GM18858 (cell line): ENCODE measurements at regions not wholly inside any gene's neighbourhood (a gene's known extent, or its start where the extent isn't known, plus 50 kb on each side); places are given as distances from the start of the nearest gene placed in this dataset.
A peak's percentile ranks its signal among the peaks of the same experiment; 100 is the strongest.
"Not testable (repeated sequence)": the region's sequence is repeated elsewhere in the genome, so short reads cannot be mapped to it uniquely, and the experiment has no call there.

Experiments used
- ATAC-seq: cut with Tn5 transposase; IDR thresholded peaks from one replicate; pipeline ENCODE4 v1.9.1; 2021; ENCODE audit not compliant: unreplicated experiment

DNA sequence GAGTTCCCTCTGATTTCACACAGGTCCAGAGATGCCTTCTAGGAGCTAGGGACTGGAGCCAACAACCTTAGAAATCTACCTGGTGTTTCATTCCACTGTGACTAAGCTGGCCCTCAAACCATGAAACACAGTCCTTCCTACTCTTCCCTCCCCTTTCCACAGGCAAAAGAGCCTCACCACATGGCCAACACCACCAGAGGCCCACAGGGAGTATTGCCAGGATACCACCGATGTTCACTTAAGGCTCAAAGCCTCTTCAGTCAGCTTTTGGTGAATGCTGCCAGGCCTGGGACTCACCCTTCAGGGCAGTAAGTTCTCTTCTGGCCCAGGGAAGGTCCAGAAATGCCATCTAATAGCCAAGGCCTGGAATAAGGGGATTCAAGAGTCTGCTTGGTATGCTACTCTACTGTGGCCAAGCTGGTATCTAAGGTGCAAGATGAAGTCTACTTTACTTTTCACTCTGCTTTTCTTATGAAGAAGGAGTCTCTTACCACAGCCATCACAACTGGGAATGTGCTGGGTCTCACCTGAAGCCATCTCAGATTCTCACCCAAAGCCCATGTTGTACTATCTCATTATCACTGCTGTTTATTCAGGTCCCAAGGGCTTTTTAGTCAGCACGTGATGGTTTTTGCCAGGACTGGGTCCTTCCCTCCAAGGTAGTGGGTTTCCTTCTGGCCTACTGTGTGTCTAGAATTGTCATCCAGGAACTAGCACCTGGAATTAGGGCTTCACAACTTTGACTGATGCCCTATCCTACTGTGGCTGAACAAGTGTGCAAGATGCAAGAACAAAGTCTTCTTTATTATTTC, 1018.4 kb downstream of the TAF11L14 start:
- ATAC-seq: no peak

DNA sequence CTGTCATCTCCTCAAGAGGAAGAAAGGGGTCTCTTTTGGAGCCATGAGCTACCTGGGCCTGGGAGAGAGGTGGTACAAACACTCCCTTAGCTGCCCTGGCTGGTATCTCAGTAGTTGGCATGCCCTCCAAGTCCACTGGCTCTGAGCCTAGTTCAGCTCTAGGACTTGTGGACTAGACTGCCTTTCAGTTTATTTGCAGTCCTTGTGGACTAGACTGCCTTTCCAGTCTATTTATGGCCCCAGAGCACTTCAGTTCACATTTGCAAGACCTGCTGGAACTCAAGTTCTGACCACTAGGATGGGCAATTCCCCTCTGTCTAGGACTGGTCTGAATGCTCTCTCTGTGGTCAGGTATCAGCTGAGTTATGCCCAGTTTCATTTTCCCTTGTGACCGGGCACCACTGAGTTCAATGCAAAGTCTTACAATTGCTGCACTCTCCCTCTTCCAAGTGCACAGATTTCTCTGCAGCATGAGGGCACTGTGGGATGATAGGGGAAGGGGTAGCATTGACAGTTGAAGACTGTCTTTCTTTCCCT, 1019.0 kb downstream of the TAF11L14 start:
- peak; percentile 78 for ATAC-seq

DNA sequence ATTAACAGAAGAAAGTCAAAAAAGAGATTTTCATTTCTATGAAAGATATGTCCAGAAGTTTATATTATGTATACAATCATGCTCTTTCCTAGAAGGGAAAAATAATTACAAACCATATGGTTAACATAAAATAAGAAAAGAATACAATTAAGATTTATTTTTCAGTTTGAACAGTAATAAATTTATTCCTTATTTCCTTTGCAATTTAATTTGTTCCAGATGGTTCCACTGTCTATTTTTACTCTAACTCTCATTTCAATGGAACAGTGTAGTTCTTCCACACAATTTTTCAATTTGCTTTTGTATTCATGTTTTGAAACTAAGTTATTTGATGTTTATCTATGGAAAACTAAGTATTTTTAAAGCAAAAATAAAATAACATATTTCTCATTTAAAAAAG, 1026.3 kb downstream of the TAF11L14 start:
- ATAC-seq: no peak

DNA sequence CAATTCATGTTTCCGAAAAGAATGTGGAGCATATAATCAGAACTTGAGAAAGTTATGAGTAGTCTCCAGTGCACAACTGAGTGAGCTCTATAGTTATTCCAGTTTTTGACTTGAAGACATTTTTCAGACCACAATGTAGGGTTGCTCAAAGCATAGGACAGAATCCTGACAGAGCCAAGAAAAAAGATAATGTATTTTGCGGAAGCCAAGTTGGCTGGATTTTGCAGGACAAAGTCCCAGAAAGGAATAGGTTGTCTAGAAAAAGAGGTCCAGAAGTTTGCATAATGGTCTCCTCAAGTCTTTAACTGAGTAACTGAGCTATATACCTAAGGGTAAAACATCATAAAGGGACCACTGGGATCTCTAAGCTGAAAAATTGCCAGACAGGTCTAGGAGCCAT, 1028.0 kb downstream of the TAF11L14 start:
- no peak for ATAC-seq

DNA sequence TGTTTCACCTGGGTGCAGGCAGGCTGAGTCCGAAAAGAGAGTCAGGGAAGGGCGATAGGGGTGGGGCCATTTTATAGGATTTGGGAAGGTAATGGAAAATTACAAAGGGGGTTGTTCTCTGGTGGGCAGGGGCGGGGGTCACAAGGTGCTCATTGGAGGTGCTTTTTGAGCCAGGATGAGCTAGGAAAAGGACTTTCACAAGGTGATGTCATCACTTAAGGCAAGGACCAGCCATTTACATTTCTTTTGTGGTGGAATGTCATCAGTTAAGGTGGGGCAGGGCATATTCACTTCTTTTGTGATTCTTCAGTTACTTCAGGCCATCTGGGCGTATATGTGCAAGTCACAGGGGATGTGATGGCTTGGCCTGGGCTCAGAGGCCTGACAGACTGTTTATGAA, 1040.0 kb downstream of the TAF11L14 start:
- not testable (repeated sequence) for ATAC-seq

DNA sequence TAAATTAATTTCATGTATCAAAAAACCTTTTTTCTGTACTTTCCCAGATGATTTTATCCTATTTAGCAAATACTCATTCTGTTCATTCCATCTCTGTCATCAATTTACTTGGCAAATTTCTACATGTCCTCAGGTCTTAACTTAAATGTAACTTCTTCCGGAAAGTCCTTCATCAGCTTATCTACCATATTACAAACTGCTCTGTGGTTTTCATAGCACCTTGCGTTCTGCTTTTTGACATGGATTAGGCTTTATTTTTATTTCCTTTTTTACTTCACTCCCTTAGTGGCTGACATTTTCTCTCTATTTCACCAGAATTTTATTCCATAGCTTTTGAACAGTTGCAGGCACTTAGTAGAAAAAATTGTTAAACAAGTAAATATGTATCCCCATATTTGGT, 1040.8 kb downstream of the TAF11L14 start:
- no peak for ATAC-seq

DNA sequence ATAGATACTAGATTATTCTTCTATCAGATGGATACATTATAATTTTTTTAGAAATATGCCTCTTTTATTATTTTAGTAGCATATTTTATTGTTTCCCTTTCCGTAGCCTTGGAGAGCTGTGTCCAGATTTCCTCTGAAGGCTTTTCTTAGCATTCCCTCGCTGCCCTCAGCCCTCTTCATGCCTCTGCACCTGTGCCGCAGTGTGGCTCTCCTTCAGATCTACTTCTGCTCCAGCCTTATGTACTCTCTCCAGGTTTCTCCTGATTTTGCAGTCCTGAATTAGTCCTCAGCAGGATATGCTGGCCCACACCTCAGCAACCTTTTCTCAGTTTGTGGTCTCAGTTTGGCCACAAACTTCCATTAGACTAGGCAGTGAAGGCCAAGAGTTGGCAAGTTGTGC, 1052.0 kb downstream of the TAF11L14 start:
- no peak for ATAC-seq

DNA sequence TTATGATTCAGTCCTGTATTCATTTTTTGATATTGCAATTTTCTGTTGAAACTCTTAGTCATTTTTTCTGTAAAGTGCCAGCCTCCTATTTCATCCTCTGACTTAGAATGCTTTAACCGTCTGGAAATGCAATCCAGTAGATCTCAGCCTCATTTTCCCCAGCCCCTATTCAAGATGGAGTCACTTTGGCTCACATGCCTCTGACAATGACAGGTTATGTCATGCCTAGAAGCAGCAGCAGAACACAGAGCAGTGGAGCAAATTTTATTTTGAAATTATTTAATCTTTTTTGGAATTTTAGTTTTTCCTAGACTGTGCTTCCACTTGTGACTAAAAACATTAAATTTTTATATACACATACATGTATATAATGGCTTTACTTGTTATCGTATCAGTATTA, 1053.2 kb downstream of the TAF11L14 start:
- no peak for ATAC-seq

DNA sequence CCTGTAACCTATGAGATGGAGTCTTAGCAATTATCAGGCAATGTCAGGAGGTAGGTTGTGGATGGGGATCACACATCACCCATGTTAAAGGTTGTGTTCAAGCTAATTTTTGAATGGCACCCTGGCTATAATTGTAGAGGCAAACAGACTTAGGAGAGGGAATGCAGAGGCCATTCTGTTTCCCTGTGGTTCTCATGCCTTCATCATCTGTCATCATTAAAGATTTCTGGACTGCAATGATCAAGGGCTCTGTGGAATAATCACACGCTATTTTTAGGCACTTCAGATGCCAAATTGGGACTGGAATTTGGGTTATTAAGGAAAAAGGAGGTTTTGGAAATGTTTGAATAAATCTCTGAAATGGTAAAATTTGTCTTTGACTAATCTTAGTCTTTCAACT, 1065.4 kb downstream of the TAF11L14 start:
- no peak for ATAC-seq

DNA sequence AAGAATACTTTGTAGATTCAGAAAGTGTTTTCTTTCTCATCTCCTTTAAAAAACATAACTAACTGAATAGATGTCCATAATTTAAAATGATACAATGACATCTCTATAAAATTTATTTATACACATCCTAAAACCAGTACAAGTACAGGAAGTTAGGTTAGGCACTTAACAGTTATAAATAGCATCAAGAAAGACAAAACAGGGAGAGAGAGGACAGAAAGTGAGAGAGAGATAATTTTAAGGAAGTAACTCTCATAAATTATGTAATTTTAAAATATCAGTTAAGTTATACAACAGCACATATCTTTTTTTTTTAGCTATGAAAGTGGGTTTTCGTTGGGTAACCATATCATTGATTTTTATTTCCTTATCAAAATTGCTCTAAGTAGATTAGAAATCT, 1068.6 kb downstream of the TAF11L14 start:
- ATAC-seq: no peak

DNA sequence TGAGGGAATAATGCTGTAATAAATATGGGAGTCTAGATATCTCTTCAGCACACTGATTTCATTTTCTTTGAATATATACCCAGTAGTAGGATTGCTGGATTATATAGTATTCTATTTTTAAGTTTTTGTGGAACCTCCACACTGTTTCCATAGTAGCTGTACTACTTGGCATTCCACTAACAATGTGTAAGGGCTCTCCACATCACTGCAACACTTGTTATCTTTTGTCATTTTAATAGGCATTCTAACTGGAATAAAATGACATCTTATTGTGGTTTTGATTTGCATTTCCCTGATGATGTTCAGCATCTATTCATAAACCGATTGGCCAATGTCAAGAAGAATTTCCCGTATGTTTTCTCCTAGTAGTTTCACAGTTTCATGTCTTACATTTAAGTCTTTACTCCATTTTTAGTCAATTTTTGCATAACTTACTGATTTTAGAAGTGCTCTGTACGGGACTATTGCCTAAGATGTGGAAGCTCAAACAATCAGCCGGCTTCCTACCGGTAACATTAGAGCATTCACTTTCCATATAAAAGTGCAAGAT, 1078.8 kb downstream of the TAF11L14 start:
- ATAC-seq: no peak

DNA sequence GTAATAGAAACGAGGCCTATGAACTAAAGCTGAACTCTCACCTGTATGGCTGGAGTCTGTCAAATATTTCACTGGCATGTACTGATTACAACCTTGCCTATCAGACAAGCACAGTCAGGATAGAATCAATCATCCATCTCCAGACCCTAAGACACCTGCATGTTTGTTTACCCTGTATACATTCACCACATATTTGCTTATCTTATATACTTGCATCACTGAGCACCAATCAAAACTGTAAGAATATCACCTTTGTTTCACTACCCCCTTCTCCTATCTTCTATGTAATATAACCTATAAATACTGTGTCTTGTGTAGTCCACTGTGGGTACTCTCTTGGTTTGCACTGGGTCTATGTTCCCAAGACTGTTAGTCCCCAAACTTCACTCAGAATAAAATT, 1085.7 kb downstream of the TAF11L14 start:
- no peak for ATAC-seq

DNA sequence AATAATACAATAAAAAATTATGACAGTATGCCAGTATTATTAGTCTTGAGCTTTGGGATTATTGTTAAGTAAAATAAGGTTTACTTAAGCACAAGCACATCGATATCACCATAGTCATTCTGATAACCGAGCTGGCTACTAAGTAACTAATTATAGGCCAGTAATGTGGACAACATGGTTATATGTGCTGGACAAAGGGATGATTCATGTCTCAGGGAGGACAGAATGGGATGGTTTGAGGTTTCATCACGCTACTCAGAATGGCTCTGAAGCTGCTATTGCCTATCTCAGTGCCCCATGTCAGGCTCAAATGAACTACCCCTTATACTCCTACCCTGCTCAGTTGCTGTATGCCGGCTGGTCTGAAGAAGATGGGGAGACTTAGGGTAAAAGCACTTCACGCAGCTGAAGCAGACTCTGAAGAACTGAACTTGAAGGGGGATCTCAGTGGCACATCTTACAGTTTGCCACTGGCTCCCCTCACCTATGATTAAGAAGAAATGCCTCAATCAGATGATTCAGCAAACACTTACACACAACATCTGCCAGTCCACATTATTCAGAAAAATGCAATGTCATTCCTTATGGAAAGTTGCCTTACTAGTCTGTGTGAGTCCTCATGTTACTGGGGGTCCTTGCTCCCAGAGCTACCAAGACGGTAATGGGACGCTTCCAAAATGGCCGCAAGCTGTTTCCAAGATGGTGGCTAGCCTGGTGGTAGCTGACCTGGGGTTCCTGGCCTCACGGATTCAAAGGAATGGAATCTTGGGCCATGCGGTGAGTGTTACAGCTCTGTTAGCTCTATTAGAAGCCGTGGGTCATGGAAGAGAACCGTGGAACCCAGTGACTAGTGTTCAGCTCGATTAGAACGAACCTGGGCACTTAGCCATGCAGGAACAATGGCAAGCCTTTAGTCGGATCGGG, 1098.6 kb downstream of the TAF11L14 start:
- ATAC-seq: no peak

DNA sequence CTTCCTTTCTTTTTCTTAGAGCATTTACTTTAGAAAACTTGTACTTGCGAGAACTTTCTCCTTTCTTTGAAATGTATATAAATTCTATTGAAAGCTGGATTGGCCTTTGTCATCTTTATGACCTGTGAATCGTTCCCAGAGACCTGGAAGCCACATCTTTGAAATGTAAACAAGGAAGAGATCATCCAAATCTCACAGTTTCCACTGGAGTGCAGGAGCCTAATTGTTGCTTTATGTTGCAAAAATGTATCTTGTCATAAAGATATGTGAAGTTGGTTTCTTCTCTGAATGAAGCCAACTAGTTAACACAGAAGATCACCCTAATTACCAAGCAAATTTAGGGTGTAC, 1101.8 kb downstream of the TAF11L14 start:
- ATAC-seq: no peak

DNA sequence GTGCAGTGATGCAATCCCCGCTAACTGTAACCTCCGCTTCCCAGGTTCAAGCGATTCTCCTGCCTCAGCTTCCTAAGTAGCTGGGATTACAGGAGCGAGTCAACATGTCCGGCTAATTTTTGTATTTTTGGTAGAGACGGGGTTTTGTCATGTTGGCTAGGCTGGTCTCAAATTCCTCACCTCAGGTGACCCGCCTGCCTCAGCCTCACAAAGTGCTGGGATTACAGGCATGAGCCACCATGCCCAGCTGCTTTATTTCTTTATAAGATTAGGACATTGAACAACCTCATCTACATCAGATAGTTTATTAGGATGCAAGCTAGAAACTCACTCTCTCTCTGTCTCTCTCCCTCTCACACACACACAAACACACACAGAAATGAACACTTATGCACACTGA, 1102.5 kb downstream of the TAF11L14 start:
- ATAC-seq: not testable (repeated sequence)

DNA sequence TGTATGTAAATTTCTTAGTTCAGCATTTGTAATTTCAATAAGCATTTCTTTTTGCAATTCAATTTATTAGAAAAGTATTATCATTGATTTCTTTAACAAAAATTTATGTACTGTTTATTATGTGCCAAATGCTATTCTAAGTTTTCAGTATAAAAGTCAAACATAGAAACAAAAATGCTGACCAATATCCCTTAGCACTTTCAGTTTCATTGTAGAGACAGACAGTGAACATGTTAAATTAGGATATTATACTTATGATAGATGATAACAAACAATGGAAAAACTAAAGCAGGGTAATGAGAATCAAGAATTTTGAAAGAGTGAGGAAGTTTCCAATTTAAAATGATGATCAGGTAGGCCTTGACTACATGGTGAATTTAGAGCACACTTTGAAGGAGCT, 1106.0 kb downstream of the TAF11L14 start:
- ATAC-seq: peak; percentile 37

DNA sequence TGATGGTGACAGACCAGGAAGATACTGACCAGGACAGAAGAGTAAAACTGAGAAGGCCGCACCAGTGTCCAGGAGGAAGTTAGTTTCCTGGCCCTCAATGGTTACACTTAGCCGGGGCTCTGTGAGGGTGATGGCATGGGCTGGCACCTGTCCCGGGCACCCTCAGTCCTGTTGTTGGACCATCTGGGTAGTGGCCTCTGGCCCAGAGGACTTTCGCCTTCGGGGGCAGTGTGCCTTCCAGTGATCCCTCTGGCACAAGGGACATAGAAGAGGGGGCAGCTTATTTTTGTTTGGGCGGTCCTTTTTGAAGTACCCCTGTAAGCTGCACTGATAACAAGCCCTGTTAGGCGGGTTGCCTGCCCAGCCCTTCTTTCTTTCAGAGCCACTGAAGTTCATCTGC, 1108.6 kb downstream of the TAF11L14 start:
- no peak for ATAC-seq

DNA sequence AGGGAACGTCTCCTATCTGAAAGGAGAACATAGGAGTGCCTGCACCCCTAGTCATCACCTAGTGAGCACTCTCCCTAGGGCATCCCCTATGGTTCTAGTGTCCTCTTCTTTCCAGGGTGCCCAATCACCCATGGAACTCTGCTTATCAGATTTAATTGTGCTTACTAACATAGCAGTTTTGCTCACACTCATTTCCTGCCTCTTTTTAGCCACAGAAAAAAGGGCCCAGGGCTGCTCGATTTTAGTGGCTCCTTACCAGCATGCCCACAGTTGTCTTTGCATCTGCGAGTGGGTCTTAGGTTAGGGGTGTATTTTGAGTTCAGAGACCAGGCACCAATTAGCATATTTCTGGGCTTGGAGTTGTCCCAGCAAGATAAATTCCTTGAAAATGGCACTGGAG, 1110.2 kb downstream of the TAF11L14 start:
- no peak for ATAC-seq

DNA sequence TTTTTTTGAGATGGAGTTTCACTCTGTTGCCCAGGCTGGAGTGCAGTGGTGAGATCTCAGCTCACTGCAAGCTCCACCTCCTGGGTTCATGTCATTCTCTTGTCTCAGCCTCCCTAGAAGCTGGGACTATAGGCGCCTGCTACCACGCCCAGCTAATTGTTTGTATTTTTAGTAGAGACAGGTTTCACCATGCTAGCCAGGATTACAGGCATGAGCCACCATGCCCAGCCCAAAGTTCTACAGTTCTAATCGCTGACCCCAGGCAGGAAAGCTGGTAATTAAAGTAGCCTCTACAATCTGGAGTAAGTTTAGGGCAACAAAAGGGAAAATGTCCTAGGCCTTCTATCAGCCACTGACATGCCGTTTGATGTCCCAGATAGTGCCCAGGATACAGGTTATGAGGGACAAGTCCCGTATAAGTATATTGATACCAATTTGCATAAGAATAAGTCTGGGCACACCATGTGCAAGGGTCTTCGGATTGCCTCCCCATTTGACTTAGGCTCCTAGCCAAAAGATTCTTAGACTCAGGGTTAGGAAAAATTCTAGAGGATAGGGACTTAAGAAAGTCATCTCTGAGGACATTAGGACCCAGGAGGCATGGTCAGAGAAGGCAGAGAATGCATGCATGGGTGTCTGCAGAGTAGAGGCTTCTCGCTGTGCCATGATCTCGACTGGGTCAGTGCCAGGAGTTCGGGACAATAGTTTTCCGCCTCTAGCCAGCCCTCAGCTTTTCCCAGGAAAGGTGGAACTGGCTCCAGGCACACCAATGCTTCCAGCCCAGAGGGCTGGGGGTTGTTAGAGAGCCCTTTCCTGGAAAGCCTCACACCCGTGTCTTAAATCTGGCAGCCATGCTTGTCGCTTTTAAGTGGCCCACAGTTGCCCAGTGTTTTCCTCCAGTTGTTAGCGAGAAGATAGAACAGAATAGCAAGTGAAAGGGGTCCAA, 1111.1 kb downstream of the TAF11L14 start:
- peak; percentile 22 for ATAC-seq

DNA sequence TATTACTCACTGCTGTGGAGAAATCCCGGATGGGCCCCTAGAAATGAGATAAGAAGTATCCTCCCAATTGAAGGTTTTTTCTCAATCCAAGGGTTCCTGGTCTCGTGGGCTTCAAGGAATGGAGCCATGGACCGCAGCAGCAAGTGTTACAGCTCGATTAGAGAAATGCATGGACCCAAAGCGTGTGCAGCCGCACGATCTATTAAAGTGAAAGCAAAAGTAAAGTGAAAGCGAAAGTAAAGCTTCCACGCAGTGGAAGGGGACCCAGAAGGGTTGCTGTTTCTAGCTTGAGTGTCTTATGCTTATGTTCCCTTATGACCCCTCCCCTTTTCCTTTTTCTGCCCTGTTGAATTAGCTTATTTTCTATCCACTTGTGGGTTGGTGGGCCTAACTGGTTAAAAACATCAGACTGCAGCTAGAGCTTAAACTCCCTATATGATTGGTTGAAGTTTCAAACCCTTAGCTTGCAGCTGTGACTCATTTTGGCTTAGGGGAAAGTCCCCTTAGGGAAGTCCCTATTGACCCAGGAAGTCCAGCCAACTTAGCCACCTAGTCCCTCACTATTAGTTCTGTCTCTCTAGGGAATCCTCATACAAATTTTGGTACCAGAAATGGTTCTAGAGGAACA, 1111.8 kb downstream of the TAF11L14 start:
- peak; percentile 80 for ATAC-seq
